KMS-11 (cell line): ENCODE measurements at regions not wholly inside any gene's neighbourhood (a gene's known extent, or its start where the extent isn't known, plus 50 kb on each side); places are given as distances from the start of the nearest gene placed in this dataset.

Experiments used
- H2AFZ ChIP-seq: fragments of 200-600 bp; sonication (generic); 2 replicates; pipeline ENCODE4 v1.6.1; 2016; ENCODE audit warnings: antibody characterized with exemption, mixed run types, low read depth
- H3K27ac ChIP-seq: fragments of 200-600 bp; sonication (generic); 2 replicates; pipeline ENCODE4 v1.6.1; 2016; ENCODE audit warnings: mild to moderate bottlenecking, mixed run types
- H3K27me3 ChIP-seq: fragments of 200-600 bp; sonication (generic); 2 replicates; pipeline ENCODE4 v1.6.1; 2017; ENCODE audit warnings: mild to moderate bottlenecking, low read depth, mixed run types, moderate library complexity; ENCODE audit not compliant: insufficient read depth
- H3K36me3 ChIP-seq: fragments of 200-600 bp; sonication (generic); 2 replicates; pipeline ENCODE4 v1.6.1; 2017; ENCODE audit warnings: mild to moderate bottlenecking, mixed run types; ENCODE audit not compliant: insufficient read depth
- H3K4me1 ChIP-seq: fragments of 200-600 bp; sonication (generic); 2 replicates; pipeline ENCODE4 v1.6.1; 2016; ENCODE audit warnings: mild to moderate bottlenecking, low read depth, mixed run types; ENCODE audit not compliant: poor library complexity, severe bottlenecking
- H3K4me2 ChIP-seq: fragments of 200-600 bp; sonication (generic); 2 replicates; pipeline ENCODE4 v1.7.0; 2016; ENCODE audit warnings: mild to moderate bottlenecking, mixed run types
- H3K4me3 ChIP-seq: fragments of 200-600 bp; sonication (generic); IDR thresholded peaks from 2 replicates; pipeline ENCODE4 v1.6.1; 2017; ENCODE audit warnings: low read depth, low read length, mixed read lengths; ENCODE audit not compliant: insufficient read depth
- H3K79me2 ChIP-seq: fragments of 200-600 bp; sonication (generic); 2 replicates; pipeline ENCODE4 v1.6.1; 2016; ENCODE audit warnings: low read depth, mixed run types; ENCODE audit not compliant: insufficient read depth
- H3K9ac ChIP-seq: fragments of 200-600 bp; sonication (generic); 2 replicates; pipeline ENCODE4 v1.6.1; 2016; ENCODE audit warnings: mild to moderate bottlenecking, mixed run types
- H4K20me1 ChIP-seq: fragments of 200-600 bp; sonication (generic); 2 replicates; pipeline ENCODE4 v1.6.1; 2016; ENCODE audit warnings: mild to moderate bottlenecking, mixed run types; ENCODE audit not compliant: insufficient read depth
- CTCF ChIP-seq: fragments of 200-600 bp; sonication (generic); conservative IDR thresholded peaks from 2 replicates; pipeline ENCODE4 v1.6.1; 2017; ENCODE audit warnings: low read depth, mild to moderate bottlenecking, antibody characterized with exemption, low read length, moderate library complexity, mixed read lengths

GRCh38 chr12:93317227-93317626 is 60.5 kb upstream of the NUDT4 start:
- Histone ChIP-seq H2AFZ (no peak overlapping the region), H3K27me3 (no peaks in the 10 kb centered on the region)

GRCh38 chr12:93318720-93319522 is 58.8 kb upstream of the NUDT4 start:
- peaks cover 6% of the 10 kb centered on the region for H3K4me1 ChIP-seq
- H2AFZ ChIP-seq = no peak overlapping the region
- no peak overlapping the region for H3K27ac ChIP-seq
- no peaks in the 10 kb centered on the region for H3K36me3 ChIP-seq
- no peaks in the 10 kb centered on the region for H4K20me1 ChIP-seq
- no peak overlapping the region; the same call in 1 of the 2 replicates for H3K4me2 ChIP-seq
- H3K4me3 ChIP-seq = no peak overlapping the region
- H3K79me2 ChIP-seq = no peaks in the 10 kb centered on the region
- H3K27me3 ChIP-seq = no peaks in the 10 kb centered on the region
- no peak overlapping the region for H3K9ac ChIP-seq
- TF ChIP-seq CTCF = no peak

More at GRCh38 chr12:93317227-93317626, 60.5 kb upstream of the NUDT4 start:
- H3K79me2 ChIP-seq = no peaks in the 10 kb centered on the region
- TF ChIP-seq CTCF = no peak
- no peaks in the 10 kb centered on the region for H4K20me1 ChIP-seq
- H3K4me1 ChIP-seq = peaks cover 6% of the 10 kb centered on the region
- H3K36me3 ChIP-seq = no peaks in the 10 kb centered on the region
- no peak overlapping the region for H3K27ac ChIP-seq
- no peak overlapping the region for H3K4me2 ChIP-seq
- H3K9ac ChIP-seq = no peak overlapping the region
- no peak overlapping the region for H3K4me3 ChIP-seq

- no peaks in the 10 kb centered on the region for H3K36me3 ChIP-seq
- no peak overlapping the region; the same call in 1 of the 2 replicates for H3K4me2 ChIP-seq
- no peak overlapping the region for H3K27ac ChIP-seq
- H3K27me3 ChIP-seq = no peaks in the 10 kb centered on the region
- H3K79me2 ChIP-seq = no peaks in the 10 kb centered on the region
- H3K9ac ChIP-seq = no peak overlapping the region
- H3K4me3 ChIP-seq = no peak overlapping the region
- TF ChIP-seq CTCF = no peak
- H3K4me1 ChIP-seq = peaks cover 6% of the 10 kb centered on the region
- no peaks in the 10 kb centered on the region for H4K20me1 ChIP-seq
- H2AFZ ChIP-seq = no peak overlapping the region
Measured at GRCh38 chr12:93319523-93320050, 58.1 kb upstream of the NUDT4 start.

GRCh38 chr12:93322784-93323183 is 54.9 kb upstream of the NUDT4 start:
- TF ChIP-seq CTCF = no peak
- Histone ChIP-seq H3K27me3 (no peaks in the 10 kb centered on the region), H3K4me1 (peaks cover 6% of the 10 kb centered on the region), H3K9ac (no peak overlapping the region), H3K4me2 (no peak overlapping the region), H3K4me3 (no peak overlapping the region), H2AFZ (no peak overlapping the region), H4K20me1 (no peaks in the 10 kb centered on the region), H3K36me3 (no peaks in the 10 kb centered on the region), H3K79me2 (no peaks in the 10 kb centered on the region), H3K27ac (no peak overlapping the region)
